ENCODE measurements at regions not wholly inside any gene's neighbourhood (a gene's known extent, or its start where the extent isn't known, plus 50 kb on each side); places are given as distances from the start of the nearest gene placed in this dataset.

- Histone ChIP-seq H4K20me1 (ENCODE audit: insufficient read depth, poor library complexity, severe bottlenecking) (no peaks in the 10 kb centered on the region), H3K9me2 (replicated peaks; ENCODE audit: insufficient read depth) (no peaks in the 10 kb centered on the region), H3K4me2 (no peak overlapping the region), H3K36me3 (replicated peaks; ENCODE audit: insufficient read depth, low read depth) (no peaks in the 10 kb centered on the region), H3K79me2 (no peaks in the 10 kb centered on the region), H3K27me3 (no peaks in the 10 kb centered on the region), H3K27ac (no peak overlapping the region), H3K9me3 (ENCODE audit: low read depth) (no peaks in the 10 kb centered on the region), H3K4me3 (no peak overlapping the region), H2AFZ (no peak overlapping the region), H3K4me1 (ENCODE audit: insufficient read depth) (no peaks in the 10 kb centered on the region)
- DNase-seq (ENCODE audit: low spot score): no peak
- no peak for TF ChIP-seq EZH2 (IDR thresholded peaks at IDR 0.05; ENCODE audit: borderline replicate concordance)
- no peak for TF ChIP-seq EZH2phosphoT487 (IDR thresholded peaks at IDR 0.05; ENCODE audit: low read depth, severe bottlenecking, unreplicated experiment)
- TF ChIP-seq, protein P1, sequence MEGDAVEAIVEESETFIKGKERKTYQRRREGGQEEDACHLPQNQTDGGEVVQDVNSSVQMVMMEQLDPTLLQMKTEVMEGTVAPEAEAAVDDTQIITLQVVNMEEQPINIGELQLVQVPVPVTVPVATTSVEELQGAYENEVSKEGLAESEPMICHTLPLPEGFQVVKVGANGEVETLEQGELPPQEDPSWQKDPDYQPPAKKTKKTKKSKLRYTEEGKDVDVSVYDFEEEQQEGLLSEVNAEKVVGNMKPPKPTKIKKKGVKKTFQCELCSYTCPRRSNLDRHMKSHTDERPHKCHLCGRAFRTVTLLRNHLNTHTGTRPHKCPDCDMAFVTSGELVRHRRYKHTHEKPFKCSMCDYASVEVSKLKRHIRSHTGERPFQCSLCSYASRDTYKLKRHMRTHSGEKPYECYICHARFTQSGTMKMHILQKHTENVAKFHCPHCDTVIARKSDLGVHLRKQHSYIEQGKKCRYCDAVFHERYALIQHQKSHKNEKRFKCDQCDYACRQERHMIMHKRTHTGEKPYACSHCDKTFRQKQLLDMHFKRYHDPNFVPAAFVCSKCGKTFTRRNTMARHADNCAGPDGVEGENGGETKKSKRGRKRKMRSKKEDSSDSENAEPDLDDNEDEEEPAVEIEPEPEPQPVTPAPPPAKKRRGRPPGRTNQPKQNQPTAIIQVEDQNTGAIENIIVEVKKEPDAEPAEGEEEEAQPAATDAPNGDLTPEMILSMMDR (IDR thresholded peaks at IDR 0.05; ENCODE audit: poor library complexity): no peak
- 73% methylated on average over 4 of the region's 4 CpGs for WGBS (ENCODE audit: low lambda C conversion rate, missing lambda C conversion rate)
These were observed 263.2 kb downstream of the TOX3 start for GRCh38 chr16:52283584-52284375.

GRCh38 chr16:52283018-52283417 is 263.9 kb downstream of the TOX3 start:
- H3K27me3 ChIP-seq: no peaks in the 10 kb centered on the region
- H2AFZ ChIP-seq: no peak overlapping the region
- no peaks in the 10 kb centered on the region for H3K9me3 ChIP-seq (ENCODE audit: low read depth)
- no peak for DNase-seq (ENCODE audit: low spot score)
- TF ChIP-seq EZH2 (IDR thresholded peaks at IDR 0.05; ENCODE audit: borderline replicate concordance) (no peak), EZH2phosphoT487 (IDR thresholded peaks at IDR 0.05; ENCODE audit: low read depth, severe bottlenecking, unreplicated experiment) (no peak)
- TF ChIP-seq, protein P1 (IDR thresholded peaks at IDR 0.05; ENCODE audit: poor library complexity): no peak
- H3K9me2 ChIP-seq (replicated peaks; ENCODE audit: insufficient read depth): no peaks in the 10 kb centered on the region
- H3K4me2 ChIP-seq: no peak overlapping the region
- H4K20me1 ChIP-seq (ENCODE audit: insufficient read depth, poor library complexity, severe bottlenecking): no peaks in the 10 kb centered on the region
- H3K36me3 ChIP-seq (replicated peaks; ENCODE audit: insufficient read depth, low read depth): no peaks in the 10 kb centered on the region
- no peaks in the 10 kb centered on the region for H3K4me1 ChIP-seq (ENCODE audit: insufficient read depth)
- H3K27ac ChIP-seq: no peak overlapping the region
- H3K79me2 ChIP-seq: no peaks in the 10 kb centered on the region
- WGBS (ENCODE audit: low lambda C conversion rate, missing lambda C conversion rate): 92% methylated on average over 1 of the region's 2 CpGs
- H3K4me3 ChIP-seq: no peak overlapping the region

DNA sequence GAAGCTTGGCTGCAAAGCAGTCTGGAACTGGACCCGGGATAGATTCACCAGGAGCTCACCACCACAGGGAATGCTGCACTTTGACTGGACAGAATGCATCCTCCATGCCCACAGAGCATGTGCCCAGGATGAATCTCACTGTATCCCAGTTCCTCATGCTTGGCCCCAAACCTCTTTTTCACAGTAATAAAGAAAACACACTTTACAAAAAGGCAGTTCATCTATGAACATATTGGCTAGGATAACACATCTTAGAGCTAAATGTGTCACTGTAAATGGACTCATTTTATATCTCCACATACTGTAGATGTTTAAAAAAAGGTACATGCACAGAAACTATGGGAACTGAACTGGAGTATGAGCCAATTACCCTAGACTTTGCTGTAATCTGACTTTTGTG is 266.9 kb downstream of the TOX3 start:
- WGBS (ENCODE audit: low lambda C conversion rate, missing lambda C conversion rate): 83% methylated on average over 1 of the region's 1 CpG

More for the DNA sequence above, 266.9 kb downstream of the TOX3 start:
- no peak for TF ChIP-seq EZH2phosphoT487 (IDR thresholded peaks at IDR 0.05; ENCODE audit: low read depth, severe bottlenecking, unreplicated experiment)
- TF ChIP-seq, protein P1 (IDR thresholded peaks at IDR 0.05; ENCODE audit: poor library complexity): no peak
- no peak for TF ChIP-seq EZH2 (IDR thresholded peaks at IDR 0.05; ENCODE audit: borderline replicate concordance)
- H3K9me3 ChIP-seq (ENCODE audit: low read depth): no peaks in the 10 kb centered on the region
- H3K4me1 ChIP-seq (ENCODE audit: insufficient read depth): no peaks in the 10 kb centered on the region
- H3K4me3 ChIP-seq: no peak overlapping the region
- H3K27me3 ChIP-seq: no peaks in the 10 kb centered on the region
- no peak overlapping the region for H3K27ac ChIP-seq
- H2AFZ ChIP-seq: no peak overlapping the region
- no peak overlapping the region for H3K4me2 ChIP-seq
- no peak for DNase-seq (ENCODE audit: low spot score)
- no peaks in the 10 kb centered on the region for H3K9me2 ChIP-seq (replicated peaks; ENCODE audit: insufficient read depth)
- H3K36me3 ChIP-seq (replicated peaks; ENCODE audit: insufficient read depth, low read depth): no peaks in the 10 kb centered on the region
- H3K79me2 ChIP-seq: no peaks in the 10 kb centered on the region
- no peaks in the 10 kb centered on the region for H4K20me1 ChIP-seq (ENCODE audit: insufficient read depth, poor library complexity, severe bottlenecking)
